H1 (cell line): ENCODE measurements at regions not wholly inside any gene's neighbourhood (a gene's known extent, or its start where the extent isn't known, plus 50 kb on each side); places are given as distances from the start of the nearest gene placed in this dataset.
"Not testable (repeated sequence)": the region's sequence is repeated elsewhere in the genome, so short reads cannot be mapped to it uniquely, and the experiment has no call there.

Experiments
- CTCF ChIA-PET: fragments of 300-600 bp; sonication (Branson Sonifier 250); formaldehyde crosslinking; loops from one replicate; lab custom pipeline; 2021; ENCODE audit not compliant: partially characterized antibody; lab: Charles Lee
- POLR2A ChIA-PET: fragments of 300-600 bp; sonication (Branson Sonifier 250); formaldehyde crosslinking; loops from one replicate; lab custom pipeline; 2021; ENCODE audit warnings: inconsistent platforms; ENCODE audit not compliant: partially characterized antibody; lab: Charles Lee
- DNase-seq, 2 experiments: peaks; one replicate each; pipeline versions ENCODE4 v3.0.0 to v3.0.0-alpha.2; 2010 to 2022; ENCODE audit warnings: low spot score in 2 of 2, low read depth in 1 of 2, mixed read lengths in 1 of 2
- FAIRE-seq: peaks from 2 replicates; lab custom pipeline; 2011; peaks lifted over from hg19 to GRCh38; lab: Jason Lieb, UNC
- H2AFZ ChIP-seq: 2 replicates; pipeline ENCODE4 v1.8.1; 2012; ENCODE audit warnings: low read length, inconsistent platforms
- H2AK5ac ChIP-seq: 2 replicates; pipeline ENCODE4 v1.6.1; 2013; ENCODE audit warnings: low read depth, low read length
- H2BK120ac ChIP-seq: replicated peaks from 2 replicates; pipeline ENCODE3; 2013; ENCODE audit warnings: low read depth, low read length, inconsistent platforms
- H2BK12ac ChIP-seq: 2 replicates; pipeline ENCODE4 v1.6.1; 2013; ENCODE audit warnings: low read depth, low read length
- H2BK15ac ChIP-seq: 2 replicates; pipeline ENCODE4 v1.6.1; 2013; ENCODE audit warnings: low read length
- H2BK20ac ChIP-seq: 2 replicates; pipeline ENCODE4 v1.6.1; 2013; ENCODE audit warnings: low read length
- H2BK5ac ChIP-seq: 2 replicates; pipeline ENCODE4 v1.6.1; 2013; ENCODE audit warnings: low read depth, low read length
- H3K14ac ChIP-seq: 2 replicates; pipeline ENCODE4 v1.6.1; 2013; ENCODE audit warnings: inconsistent platforms; ENCODE audit not compliant: insufficient read length
- H3K18ac ChIP-seq: 2 replicates; pipeline ENCODE4 v1.6.1; 2013; ENCODE audit warnings: low read length; ENCODE audit errors: extremely low read depth
- H3K23ac ChIP-seq: 2 replicates; pipeline ENCODE4 v1.6.1; 2013; ENCODE audit warnings: inconsistent platforms; ENCODE audit not compliant: insufficient read length
- H3K23me2 ChIP-seq: 2 replicates; pipeline ENCODE4 v1.6.1; 2013; ENCODE audit warnings: low read depth, low read length
- H3K27ac ChIP-seq: 2 replicates; pipeline ENCODE4 v1.6.1; 2011; ENCODE audit warnings: low read depth, low read length, inconsistent platforms
- H3K27me3 ChIP-seq, 4 experiments: replicated peaks in 1 of 4; 1 replicate in 1 of 4; 2 replicates in 3 of 4; pipeline versions ENCODE4 v1.6.1 to v1.8.1; 2011 to 2013; ENCODE audit warnings: low read length in 3 of 4, mild to moderate bottlenecking in 3 of 4, inconsistent platforms in 2 of 4, mixed read lengths in 2 of 4, moderate library complexity in 1 of 4; ENCODE audit not compliant: control insufficient read depth in 3 of 4, insufficient read depth in 3 of 4; ENCODE audit errors: extremely low read depth in 1 of 4
- H3K36me3 ChIP-seq, 4 experiments: 2 replicates each; pipeline versions ENCODE4 v1.6.1 to v1.8.1; 2011 to 2013; ENCODE audit warnings: mild to moderate bottlenecking in 4 of 4, low read length in 3 of 4, moderate library complexity in 2 of 4, control low read depth in 1 of 4, inconsistent platforms in 1 of 4; ENCODE audit not compliant: insufficient read depth in 4 of 4, control insufficient read depth in 2 of 4
- H3K4ac ChIP-seq: replicated peaks from 2 replicates; pipeline ENCODE3; 2013; ENCODE audit warnings: low read length, low read depth, mixed read lengths, inconsistent platforms; ENCODE audit not compliant: insufficient read length
- H3K4me1 ChIP-seq, 4 experiments: replicated peaks in 1 of 4; 1 replicate in 1 of 4; 2 replicates in 3 of 4; pipeline versions ENCODE4 v1.6.1 to v1.8.1; 2011 to 2013; ENCODE audit warnings: low read length in 3 of 4, inconsistent platforms in 2 of 4, mixed read lengths in 1 of 4; ENCODE audit not compliant: insufficient read depth in 4 of 4, control insufficient read depth in 3 of 4
- H3K4me2 ChIP-seq, 2 experiments: 2 replicates each; pipeline versions ENCODE4 v1.6.1 to v1.8.1; 2011 to 2013; ENCODE audit warnings: low read depth in 2 of 2, low read length in 2 of 2, control low read depth in 1 of 2, inconsistent platforms in 1 of 2, mild to moderate bottlenecking in 1 of 2; ENCODE audit not compliant: insufficient read depth in 1 of 2
- H3K4me3 ChIP-seq, 4 experiments: fragments of 200-600, 300-600 bp in 1 of 4; sonication (generic), shearing (Covaris generic), sonication (Bioruptor Twin) in 1 of 4; 2 replicates each; pipeline versions ENCODE4 v1.5.1 to v1.8.1; 2011 to 2016; ENCODE audit warnings: low read length in 4 of 4, low read depth in 3 of 4, control low read depth in 2 of 4, inconsistent platforms in 2 of 4, mild to moderate bottlenecking in 2 of 4, mixed read lengths in 1 of 4, moderate library complexity in 1 of 4; ENCODE audit not compliant: insufficient read depth in 2 of 4; ENCODE audit errors: extremely low read depth in 1 of 4
- H3K56ac ChIP-seq: replicated peaks from 2 replicates; pipeline ENCODE3; 2013; ENCODE audit warnings: low read depth, mild to moderate bottlenecking, mixed read lengths, low read length, inconsistent platforms; ENCODE audit not compliant: insufficient read length
- H3K79me1 ChIP-seq: 2 replicates; pipeline ENCODE4 v1.6.1; 2013; ENCODE audit warnings: low read depth, low read length, control low read depth
- H3K79me2 ChIP-seq, 2 experiments: 2 replicates each; pipeline versions ENCODE4 v1.6.1 to v1.8.1; 2012 to 2013; ENCODE audit warnings: low read length in 2 of 2, mild to moderate bottlenecking in 2 of 2, inconsistent platforms in 1 of 2; ENCODE audit not compliant: insufficient read depth in 2 of 2, control insufficient read depth in 1 of 2
- H3K9ac ChIP-seq, 4 experiments: replicated peaks in 1 of 4; 1 replicate in 1 of 4; 2 replicates in 3 of 4; pipeline versions ENCODE4 v1.6.1 to v1.8.1; 2011 to 2013; ENCODE audit warnings: low read depth in 3 of 4, low read length in 3 of 4, control low read depth in 2 of 4, mild to moderate bottlenecking in 2 of 4, moderate library complexity in 2 of 4, inconsistent platforms in 1 of 4; ENCODE audit errors: extremely low read depth in 1 of 4
- H3K9me3 ChIP-seq, 2 experiments: 2 replicates each; pipeline versions ENCODE4 v1.6.1 to v1.8.1; 2012 to 2013; ENCODE audit warnings: mild to moderate bottlenecking in 2 of 2, moderate library complexity in 2 of 2, control low read depth in 1 of 2, inconsistent platforms in 1 of 2, low read depth in 1 of 2, low read length in 1 of 2, mixed read lengths in 1 of 2; ENCODE audit not compliant: insufficient read depth in 2 of 2
- H4K20me1 ChIP-seq, 2 experiments: replicated peaks in 1 of 2; 2 replicates each; pipeline versions ENCODE3 to v1.8.1; 2011 to 2013; ENCODE audit warnings: inconsistent platforms in 2 of 2, low read length in 2 of 2, mild to moderate bottlenecking in 1 of 2; ENCODE audit not compliant: insufficient read depth in 2 of 2, control insufficient read depth in 1 of 2
- H4K5ac ChIP-seq: 2 replicates; pipeline ENCODE4 v1.6.1; 2013; ENCODE audit warnings: low read length, low read depth, mixed read lengths, inconsistent platforms; ENCODE audit not compliant: insufficient read length
- H4K8ac ChIP-seq: 2 replicates; pipeline ENCODE4 v1.8.0; 2013; ENCODE audit warnings: mild to moderate bottlenecking, moderate library complexity, low read length, inconsistent platforms; ENCODE audit not compliant: insufficient read depth; ENCODE audit errors: extremely low read depth
- H4K91ac ChIP-seq: replicated peaks from 2 replicates; pipeline ENCODE3; 2013; ENCODE audit warnings: low read length, mixed read lengths, inconsistent platforms; ENCODE audit not compliant: insufficient read length
- WGBS, 2 experiments: shearing (Covaris generic) in 1 of 2; methylation state at CpG; one replicate each; pipeline versions ENCODE4 v1.1.6 to v1.1.7; 2013 to 2015; ENCODE audit warnings: low lambda C conversion rate in 2 of 2, mixed read lengths in 2 of 2, inconsistent platforms in 1 of 2, low coverage in 1 of 2, missing lambda C conversion rate in 1 of 2; ENCODE audit not compliant: insufficient replicate concordance in 2 of 2, insufficient coverage in 1 of 2, insufficient read length in 1 of 2; ENCODE audit errors: extremely low coverage in 1 of 2, missing lambda C conversion rate in 1 of 2; 5-methylcytosine and 5-hydroxymethylcytosine counted together

DNA sequence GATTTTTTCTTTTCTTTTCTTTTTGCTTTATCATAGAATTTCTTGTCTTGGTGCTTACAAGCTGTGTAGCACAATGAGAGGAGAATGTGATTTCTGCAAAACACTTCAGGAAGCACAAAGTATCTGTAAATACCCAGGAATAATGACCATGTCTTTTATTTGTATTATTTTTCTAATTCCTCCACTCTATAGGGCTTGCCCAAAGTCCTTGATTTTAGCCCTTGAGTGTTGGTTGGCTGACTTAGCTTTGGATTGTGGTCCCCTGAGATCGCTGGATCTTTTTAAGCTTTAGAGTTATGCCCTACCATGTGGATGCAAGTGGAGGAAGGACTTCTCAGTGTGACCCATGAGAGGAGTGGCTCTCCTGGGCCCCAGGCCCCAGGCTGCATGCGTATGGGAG is 52.2 kb downstream of the HOXC4 start:
- H3K56ac ChIP-seq, H2BK20ac ChIP-seq, H3K79me2 ChIP-seq, H2BK15ac ChIP-seq, H3K4me3 ChIP-seq, H2BK5ac ChIP-seq, H3K18ac ChIP-seq, H3K14ac ChIP-seq, H3K23me2 ChIP-seq, H3K9ac ChIP-seq, FAIRE-seq, H3K27ac ChIP-seq, H4K91ac ChIP-seq, H3K4me1 ChIP-seq, H2AFZ ChIP-seq, H4K20me1 ChIP-seq, H3K79me1 ChIP-seq, H3K36me3 ChIP-seq, CTCF ChIA-PET, H4K5ac ChIP-seq, H3K4ac ChIP-seq, DNase-seq, H3K23ac ChIP-seq, H4K8ac ChIP-seq, POLR2A ChIA-PET, H2BK12ac ChIP-seq, H3K9me3 ChIP-seq, H2AK5ac ChIP-seq, H2BK120ac ChIP-seq: not testable (repeated sequence)
- WGBS, 2 experiments = 45% methylated on average over 1 of the region's 2 CpGs; no CpG with 5 or more reads in 1 of the 2 experiments
- H3K27me3 ChIP-seq = peaks cover 48 to 73% (median 58%) of the 10 kb centered on the region in 4 experiments
- H3K4me2 ChIP-seq = peak overlapping the region in 1 of 2 experiments; percentile 9; a peak in 1 of 4 replicates
